CD4-positive, alpha-beta T cell (primary cell): ENCODE measurements at regions not wholly inside any gene's neighbourhood (a gene's known extent, or its start where the extent isn't known, plus 50 kb on each side); places are given as distances from the start of the nearest gene placed in this dataset.

Experiments used
- ATAC-seq: fragments of 200-7000 bp; cut with Tn5 transposase; one replicate; pipeline ENCODE4 v1.10.0; 2022; ENCODE audit warnings: mild to moderate bottlenecking; ENCODE audit not compliant: poor library complexity
- CTCF ChIA-PET: fragments of 350-600 bp; sonication (Branson Sonifier 250); formaldehyde crosslinking; loops from one replicate; lab custom pipeline; 2021; ENCODE audit warnings: antibody characterized with exemption, inconsistent platforms; lab: Charles Lee
- POLR2A ChIA-PET: fragments of 350-600 bp; sonication (Branson Sonifier 250); formaldehyde crosslinking; loops from one replicate; lab custom pipeline; 2021; ENCODE audit warnings: antibody characterized with exemption, inconsistent platforms; lab: Charles Lee
- DNase-seq, 14 experiments: peaks; one replicate each; pipeline ENCODE4 v3.0.0-alpha.2; 2013 to 2020; ENCODE audit warnings: mixed read lengths in 2 of 14
- H3K27ac ChIP-seq, 2 donors: one replicate each; pipeline versions ENCODE4 v1.5.1 to v1.7.0; 2013; ENCODE audit warnings: low read length in 2 of 2, low read depth in 1 of 2, mild to moderate bottlenecking in 1 of 2
- H3K27me3 ChIP-seq, 2 experiments: 1 replicate in 1 of 2; 2 replicates in 1 of 2; pipeline versions ENCODE4 v1.6.1 to v1.7.0; 2013; ENCODE audit warnings: low read length in 2 of 2, control low read depth in 1 of 2, mild to moderate bottlenecking in 1 of 2, moderate library complexity in 1 of 2; ENCODE audit not compliant: insufficient read depth in 2 of 2, control insufficient read depth in 1 of 2
- H3K36me3 ChIP-seq: one replicate; pipeline ENCODE4 v1.6.1; 2013; ENCODE audit warnings: low read length, control low read depth; ENCODE audit not compliant: insufficient read depth
- H3K4me1 ChIP-seq: one replicate; pipeline ENCODE4 v1.6.1; 2013; ENCODE audit warnings: low read length, control low read depth; ENCODE audit not compliant: insufficient read depth
- H3K4me3 ChIP-seq: one replicate; pipeline ENCODE4 v1.5.1; 2013; ENCODE audit warnings: mild to moderate bottlenecking, low read length, moderate library complexity
- H3K9me3 ChIP-seq, 2 experiments: 1 replicate in 1 of 2; 2 replicates in 1 of 2; pipeline versions ENCODE4 v1.6.1 to v1.7.0; 2013; ENCODE audit warnings: low read length in 2 of 2, mild to moderate bottlenecking in 2 of 2, control low read depth in 1 of 2, moderate library complexity in 1 of 2; ENCODE audit not compliant: control insufficient read depth in 1 of 2, insufficient read depth in 1 of 2
- H3K27ac Mint-ChIP-seq: one replicate; pipeline ENCODE4 v1.8.0; 2020; ENCODE audit warnings: mixed read lengths
- H3K27me3 Mint-ChIP-seq: one replicate; pipeline ENCODE4 v1.8.0; 2021; ENCODE audit warnings: mixed read lengths
- H3K36me3 Mint-ChIP-seq: one replicate; pipeline ENCODE4 v1.8.0; 2021; ENCODE audit warnings: low read depth, mixed read lengths
- H3K4me1 Mint-ChIP-seq: one replicate; pipeline ENCODE4 v1.8.0; 2021; ENCODE audit warnings: low read depth, mixed read lengths
- H3K4me3 Mint-ChIP-seq: one replicate; pipeline ENCODE4 v1.8.0; 2020; ENCODE audit warnings: mild to moderate bottlenecking, mixed read lengths
- H3K9me3 Mint-ChIP-seq: one replicate; pipeline ENCODE4 v1.8.0; 2020; ENCODE audit warnings: mixed read lengths
- intact Hi-C, 2 experiments: fragments of 100-400 bp; cut with DNase I in 1 of 2; cut with micrococcal nuclease in 1 of 2; formaldehyde crosslinking; loops; one replicate each; pipeline versions ENCODE4 v1.15.1 to v1.9.0; 2023 to 2025; cut with DNase I, micrococcal nuclease
- TF ChIP-seq, protein P1 (sequence below): fragments of 200-600 bp; IDR thresholded peaks from one replicate; pipeline ENCODE4 v1.8.0; 2022; ENCODE audit warnings: antibody characterized with exemption, mild to moderate bottlenecking

DNA sequence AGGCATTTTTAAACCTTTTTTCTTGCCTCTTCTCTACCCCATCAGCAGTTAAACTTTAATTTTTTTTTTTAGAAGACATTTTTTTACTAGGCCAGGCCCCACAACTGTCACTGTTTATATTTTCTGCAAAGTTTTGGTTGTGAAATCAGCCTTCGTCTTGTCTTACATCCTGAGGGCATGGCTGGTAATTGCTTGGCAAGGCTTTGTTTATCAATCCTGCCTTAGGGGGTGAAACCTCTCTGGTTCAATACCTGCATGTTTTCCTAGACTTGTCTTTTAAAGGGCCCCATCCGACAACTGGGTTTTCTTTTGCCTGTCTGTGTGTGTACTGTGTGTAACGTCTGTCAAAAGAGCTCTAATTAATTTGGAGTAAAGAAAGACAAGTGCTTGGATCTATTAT lies 330.0 kb upstream of the CWC22 start:
- Histone ChIP-seq H3K4me3 (no peak overlapping the region), H3K4me1 (no peaks in the 10 kb centered on the region), H3K27me3 (no peaks in the 10 kb centered on the region), H3K27ac (no peak overlapping the region), H3K9me3 (peaks cover 12 to 18% of the 10 kb centered on the region in 2 experiments), H3K36me3 (no peaks in the 10 kb centered on the region)
- H3K4me3 Mint-ChIP-seq: no peak overlapping the region
- no peaks in the 10 kb centered on the region for H3K27me3 Mint-ChIP-seq
- intact Hi-C loops: no loop called here
- DNase-seq (no peak), ATAC-seq (no peak)
- no peaks in the 10 kb centered on the region for H3K36me3 Mint-ChIP-seq
- TF ChIP-seq, protein P1, sequence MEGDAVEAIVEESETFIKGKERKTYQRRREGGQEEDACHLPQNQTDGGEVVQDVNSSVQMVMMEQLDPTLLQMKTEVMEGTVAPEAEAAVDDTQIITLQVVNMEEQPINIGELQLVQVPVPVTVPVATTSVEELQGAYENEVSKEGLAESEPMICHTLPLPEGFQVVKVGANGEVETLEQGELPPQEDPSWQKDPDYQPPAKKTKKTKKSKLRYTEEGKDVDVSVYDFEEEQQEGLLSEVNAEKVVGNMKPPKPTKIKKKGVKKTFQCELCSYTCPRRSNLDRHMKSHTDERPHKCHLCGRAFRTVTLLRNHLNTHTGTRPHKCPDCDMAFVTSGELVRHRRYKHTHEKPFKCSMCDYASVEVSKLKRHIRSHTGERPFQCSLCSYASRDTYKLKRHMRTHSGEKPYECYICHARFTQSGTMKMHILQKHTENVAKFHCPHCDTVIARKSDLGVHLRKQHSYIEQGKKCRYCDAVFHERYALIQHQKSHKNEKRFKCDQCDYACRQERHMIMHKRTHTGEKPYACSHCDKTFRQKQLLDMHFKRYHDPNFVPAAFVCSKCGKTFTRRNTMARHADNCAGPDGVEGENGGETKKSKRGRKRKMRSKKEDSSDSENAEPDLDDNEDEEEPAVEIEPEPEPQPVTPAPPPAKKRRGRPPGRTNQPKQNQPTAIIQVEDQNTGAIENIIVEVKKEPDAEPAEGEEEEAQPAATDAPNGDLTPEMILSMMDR: no peak
- ChIA-PET CTCF (no interaction called here), POLR2A (no interaction called here)
- H3K4me1 Mint-ChIP-seq: no peaks in the 10 kb centered on the region
- H3K9me3 Mint-ChIP-seq: peaks cover 24% of the 10 kb centered on the region
- no peak overlapping the region for H3K27ac Mint-ChIP-seq

DNA sequence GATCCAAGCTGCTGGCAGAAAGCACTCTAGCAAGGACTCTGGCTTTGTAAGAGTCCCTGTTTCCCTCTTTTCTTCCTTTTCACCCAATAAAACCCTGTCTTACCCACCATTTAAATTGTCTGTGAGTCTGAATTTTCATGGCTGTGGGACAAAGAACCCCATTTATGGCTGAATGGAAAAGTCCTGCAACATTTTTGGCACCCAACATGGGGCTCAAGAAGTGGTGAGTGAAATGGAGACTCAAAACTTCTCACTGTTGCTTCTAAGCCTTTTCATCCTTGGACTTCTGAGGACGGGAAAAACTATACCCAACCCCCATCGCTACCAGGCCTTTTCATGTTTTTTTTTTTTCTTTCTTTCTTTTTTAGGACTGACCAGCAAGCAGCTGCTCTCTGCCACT lies 329.5 kb upstream of the CWC22 start:
- no peaks in the 10 kb centered on the region for H3K36me3 Mint-ChIP-seq
- Histone ChIP-seq H3K4me3 (no peak overlapping the region), H3K27ac (no peak overlapping the region), H3K9me3 (peaks cover 12 to 18% of the 10 kb centered on the region in 2 experiments), H3K36me3 (no peaks in the 10 kb centered on the region), H3K4me1 (no peaks in the 10 kb centered on the region), H3K27me3 (no peaks in the 10 kb centered on the region)
- CTCF ChIA-PET: no interaction called here
- no peaks in the 10 kb centered on the region for H3K27me3 Mint-ChIP-seq
- POLR2A ChIA-PET: no interaction called here
- TF ChIP-seq, protein P1: no peak
- no peak overlapping the region for H3K27ac Mint-ChIP-seq
- no peak for ATAC-seq
- H3K4me3 Mint-ChIP-seq: no peak overlapping the region
- H3K4me1 Mint-ChIP-seq: no peaks in the 10 kb centered on the region
- DNase-seq: no peak
- peaks cover 24% of the 10 kb centered on the region for H3K9me3 Mint-ChIP-seq
- intact Hi-C loops: no loop called here

DNA sequence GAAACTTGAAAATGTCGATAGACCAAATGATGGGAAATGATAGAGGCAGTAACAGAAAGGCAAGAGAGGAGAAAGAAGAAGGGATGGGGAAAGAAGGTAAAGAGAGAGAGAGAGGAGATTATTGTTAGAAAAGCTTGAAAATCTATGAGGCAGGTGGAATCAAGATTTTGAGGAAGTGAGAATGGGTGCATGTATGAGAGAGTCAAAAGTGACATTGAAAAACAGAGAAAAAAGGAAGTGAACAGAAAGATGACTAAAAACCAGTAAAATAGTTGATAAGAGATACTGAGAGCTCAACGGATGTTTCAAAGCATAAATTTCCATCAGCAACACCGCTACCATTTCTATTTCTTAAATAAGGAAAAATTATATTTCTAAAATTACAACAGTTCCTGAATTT lies 327.4 kb upstream of the CWC22 start:
- DNase-seq (no peak), ATAC-seq (no peak)
- H3K4me1 ChIP-seq: no peaks in the 10 kb centered on the region
- ChIA-PET CTCF (interaction anchor here (1.0 kb wide), 1 partner anchor 9 kb away, joined by 3 read pairs; no protein-coding TSS in a partner anchor), POLR2A (no interaction called here)
- no peaks in the 10 kb centered on the region for H3K27me3 ChIP-seq
- H3K36me3 ChIP-seq: no peaks in the 10 kb centered on the region
- TF ChIP-seq, protein P1: no peak
- no peak overlapping the region for H3K27ac ChIP-seq
- H3K4me1 Mint-ChIP-seq: no peaks in the 10 kb centered on the region
- no peak overlapping the region for H3K27ac Mint-ChIP-seq
- no peaks in the 10 kb centered on the region for H3K27me3 Mint-ChIP-seq
- no peak overlapping the region for H3K4me3 ChIP-seq
- no peak overlapping the region for H3K4me3 Mint-ChIP-seq
- no peaks in the 10 kb centered on the region for H3K36me3 Mint-ChIP-seq
- intact Hi-C loops: no loop called here
- peaks cover 19% of the 10 kb centered on the region for H3K9me3 Mint-ChIP-seq
- peaks cover 10 to 18% of the 10 kb centered on the region in 2 experiments for H3K9me3 ChIP-seq
